ENCODE measurements at regions not wholly inside any gene's neighbourhood (a gene's known extent, or its start where the extent isn't known, plus 50 kb on each side); places are given as distances from the start of the nearest gene placed in this dataset.
"Not testable (repeated sequence)": the region's sequence is repeated elsewhere in the genome, so short reads cannot be mapped to it uniquely, and the experiment has no call there.

GRCh38 chrX:112941209-112941837 lies 100.7 kb upstream of the AMOT start:
- no peak overlapping the region for H3K27ac Mint-ChIP-seq
- H3K27me3 Mint-ChIP-seq (ENCODE audit: insufficient read depth) = no peaks in the 10 kb centered on the region
- no peak for DNase-seq
- H3K4me1 Mint-ChIP-seq (ENCODE audit: low read depth) = no peaks in the 10 kb centered on the region
- H3K36me3 Mint-ChIP-seq (ENCODE audit: low read depth) = no peaks in the 10 kb centered on the region
- H3K9me3 Mint-ChIP-seq = peaks cover 4% of the 10 kb centered on the region; the same call in 1 of the 2 replicates
- no peak for TF ChIP-seq CTCF (IDR thresholded peaks at IDR 0.05)
- no peak overlapping the region for H3K4me3 Mint-ChIP-seq

GRCh38 chrX:112935029-112935428 lies 94.4 kb upstream of the AMOT start:
- Mint-ChIP-seq H3K4me3 (no peak overlapping the region), H3K27ac (no peak overlapping the region), H3K36me3 (ENCODE audit: low read depth) (no peaks in the 10 kb centered on the region; the same call in 1 of the 2 replicates), H3K4me1 (ENCODE audit: low read depth) (no peaks in the 10 kb centered on the region), H3K27me3 (ENCODE audit: insufficient read depth) (no peaks in the 10 kb centered on the region), H3K9me3 (peaks cover 4% of the 10 kb centered on the region; the same call in 1 of the 2 replicates)
- no peak for TF ChIP-seq CTCF (IDR thresholded peaks at IDR 0.05)
- DNase-seq = no peak

GRCh38 chrX:112931900-112932299 lies 91.3 kb upstream of the AMOT start:
- Mint-ChIP-seq H3K36me3 (ENCODE audit: low read depth) (no peaks in the 10 kb centered on the region; the same call in 1 of the 2 replicates), H3K4me1 (ENCODE audit: low read depth) (no peaks in the 10 kb centered on the region), H3K27me3 (ENCODE audit: insufficient read depth) (no peaks in the 10 kb centered on the region), H3K4me3 (no peak overlapping the region), H3K27ac (no peak overlapping the region), H3K9me3 (peaks cover 4% of the 10 kb centered on the region; the same call in 1 of the 2 replicates)
- DNase-seq = no peak
- TF ChIP-seq CTCF (IDR thresholded peaks at IDR 0.05) = no peak

GRCh38 chrX:112931478-112931877 lies 90.8 kb upstream of the AMOT start:
- Mint-ChIP-seq H3K4me3 (no peak overlapping the region), H3K27me3 (ENCODE audit: insufficient read depth) (no peaks in the 10 kb centered on the region), H3K4me1 (ENCODE audit: low read depth) (no peaks in the 10 kb centered on the region), H3K36me3 (ENCODE audit: low read depth) (no peaks in the 10 kb centered on the region; the same call in 1 of the 2 replicates), H3K9me3 (peaks cover 4% of the 10 kb centered on the region; the same call in 1 of the 2 replicates), H3K27ac (no peak overlapping the region)
- no peak for DNase-seq
- no peak for TF ChIP-seq CTCF (IDR thresholded peaks at IDR 0.05)

GRCh38 chrX:112923381-112923780 lies 82.8 kb upstream of the AMOT start:
- not testable (repeated sequence) for DNase-seq; H3K27me3 Mint-ChIP-seq (ENCODE audit: insufficient read depth); H3K4me3 Mint-ChIP-seq; H3K4me1 Mint-ChIP-seq (ENCODE audit: low read depth); H3K9me3 Mint-ChIP-seq; H3K36me3 Mint-ChIP-seq (ENCODE audit: low read depth); H3K27ac Mint-ChIP-seq

- peaks cover 10% of the 10 kb centered on the region; the same call in 1 of the 2 replicates for H3K9me3 Mint-ChIP-seq
Observed at GRCh38 chrX:112913807-112914206, 73.2 kb upstream of the AMOT start.

More at GRCh38 chrX:112913807-112914206, 73.2 kb upstream of the AMOT start:
- Mint-ChIP-seq H3K27me3 (ENCODE audit: insufficient read depth) (peaks cover 4% of the 10 kb centered on the region; the same call in 1 of the 2 replicates), H3K4me3 (no peak overlapping the region), H3K36me3 (ENCODE audit: low read depth) (no peaks in the 10 kb centered on the region), H3K4me1 (ENCODE audit: low read depth) (no peaks in the 10 kb centered on the region), H3K27ac (no peak overlapping the region)
- TF ChIP-seq CTCF (IDR thresholded peaks at IDR 0.05) = no peak
- DNase-seq = no peak

Data from HFFc6 (cell line).